RWPE1 (cell line): ENCODE measurements at regions not wholly inside any gene's neighbourhood (a gene's known extent, or its start where the extent isn't known, plus 50 kb on each side); places are given as distances from the start of the nearest gene placed in this dataset.

ENCODE experiments used
- CTCF ChIA-PET: fragments of 350-600 bp; sonication (Branson Sonifier 250); formaldehyde crosslinking; extraction: SDS; loops from one replicate; lab custom pipeline; 2021; lab: Yijun Ruan, JAX
- POLR2A ChIA-PET: fragments of 400-600 bp; formaldehyde crosslinking; extraction: SDS; loops from one replicate; lab custom pipeline; 2020; ENCODE audit warnings: antibody characterized with exemption; ENCODE audit not compliant: low non-redundant PET; lab: Yijun Ruan, JAX
- DNase-seq: peaks from one replicate; pipeline ENCODE4 v3.0.0; 2012; ENCODE audit warnings: low spot score
- H3K27ac ChIP-seq: fragments of 450-650 bp; 2 replicates; pipeline ENCODE4 v1.5.1; 2017
- CTCF ChIP-seq: fragments of 450-650 bp; conservative IDR thresholded peaks from 2 replicates; pipeline ENCODE4 v1.5.1; 2017; ENCODE audit warnings: low read depth, mild to moderate bottlenecking

DNA sequence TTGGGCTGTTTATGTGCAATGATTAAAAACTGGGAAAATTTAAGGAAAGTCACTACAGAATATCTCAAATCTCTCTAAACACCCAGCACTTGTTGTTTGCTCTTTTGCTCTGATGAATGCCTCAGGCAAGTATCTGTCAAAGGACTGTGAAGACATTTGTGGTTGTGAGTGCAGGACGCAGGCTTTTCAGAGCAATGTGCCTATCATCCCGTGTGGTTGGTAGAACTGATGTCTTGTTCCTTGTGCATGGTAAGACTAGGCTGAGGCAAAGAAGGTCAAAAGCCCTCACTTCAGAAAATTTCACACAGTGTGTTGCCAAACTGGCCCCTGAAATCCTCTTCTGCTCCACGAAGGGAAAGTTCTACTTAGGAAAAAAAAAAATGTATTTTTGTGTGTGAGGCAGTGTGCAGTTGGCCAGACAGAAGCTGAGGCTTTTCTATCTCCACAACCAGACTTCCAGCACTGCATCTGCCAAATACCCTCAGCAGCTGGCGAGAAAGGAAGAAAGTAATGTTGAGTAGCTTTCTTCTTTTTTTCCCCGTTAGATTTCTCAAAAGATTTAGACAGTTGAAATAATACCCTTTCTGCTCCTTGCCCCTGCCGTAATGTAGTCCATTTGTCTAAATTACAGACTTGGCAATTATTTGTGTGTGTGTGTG lies 1103.1 kb downstream of the VRK1 start:
- POLR2A ChIA-PET: no interaction called here

DNA sequence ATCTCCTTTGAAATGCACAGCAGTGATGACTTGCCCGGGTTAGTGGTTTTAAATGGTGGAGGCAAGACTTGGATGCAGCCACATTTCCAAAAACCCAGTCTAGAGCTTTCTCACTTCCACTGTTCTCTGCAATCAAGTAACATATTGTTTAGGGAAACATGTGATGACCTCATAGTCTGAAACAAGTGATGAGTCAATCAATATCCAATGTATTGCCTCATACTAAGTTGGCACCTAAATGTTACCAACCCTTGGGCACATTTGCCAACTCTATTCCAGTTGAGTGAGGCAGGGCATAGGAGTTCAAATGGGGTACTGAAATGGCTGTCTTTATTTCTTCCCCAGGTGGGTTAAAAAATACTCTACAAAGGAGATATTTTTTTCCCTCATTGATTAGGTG lies 1105.4 kb downstream of the VRK1 start:
- no peak overlapping the region for H3K27ac ChIP-seq
- peak; percentile 6 for DNase-seq
- TF ChIP-seq CTCF: no peak
- POLR2A ChIA-PET: no interaction called here
- CTCF ChIA-PET: no interaction called here

More for the DNA sequence above, 1103.1 kb downstream of the VRK1 start:
- no peak overlapping the region for H3K27ac ChIP-seq
- CTCF ChIA-PET: no interaction called here
- no peak for TF ChIP-seq CTCF
- no peak for DNase-seq

DNA sequence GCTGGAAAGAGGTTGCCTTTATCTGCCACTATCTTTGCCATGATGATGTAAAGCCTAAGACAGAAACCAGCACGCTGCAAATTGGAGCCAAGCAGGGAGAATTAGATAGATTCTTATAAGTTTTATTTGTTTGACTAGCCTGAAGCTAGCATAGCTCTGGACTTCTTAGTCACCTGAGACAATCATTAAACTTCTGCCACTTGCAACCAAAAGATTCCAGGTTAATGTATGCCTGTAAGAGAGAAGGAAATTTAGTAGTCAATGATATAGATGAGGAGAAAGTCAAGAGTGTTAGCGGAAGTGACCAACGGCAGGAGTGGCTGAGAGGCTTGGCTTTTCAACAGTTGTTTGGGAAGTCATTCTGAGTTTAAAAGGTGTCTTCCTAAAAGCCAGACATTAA lies 1106.6 kb downstream of the VRK1 start:
- TF ChIP-seq CTCF: no peak
- ChIA-PET POLR2A (no interaction called here), CTCF (no interaction called here)
- H3K27ac ChIP-seq: no peak overlapping the region
- no peak for DNase-seq

DNA sequence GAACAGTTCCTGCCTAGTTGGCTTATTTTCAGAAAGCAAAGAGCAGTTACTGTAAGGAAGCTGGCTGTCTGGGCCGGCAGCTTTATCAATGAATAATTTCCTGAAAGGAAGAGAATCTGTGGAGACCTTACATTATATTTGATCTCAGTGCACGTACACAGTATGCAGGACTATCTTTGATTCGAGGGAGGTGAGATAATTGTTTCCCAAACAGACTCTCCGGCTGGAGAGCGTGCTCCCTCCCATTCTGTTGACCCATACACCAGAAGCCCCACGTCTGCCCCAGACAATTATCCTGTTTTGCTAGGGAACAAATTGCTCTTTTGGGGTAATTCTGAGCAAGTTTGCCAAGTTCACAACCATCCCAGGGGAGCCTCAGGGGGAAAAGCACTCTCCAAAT lies 1115.0 kb downstream of the VRK1 start:
- TF ChIP-seq CTCF: no peak
- POLR2A ChIA-PET: no interaction called here
- CTCF ChIA-PET: interaction anchor here (0.6 kb wide), 1 partner anchor 1293 kb away, joined by 3 read pairs; no protein-coding TSS in a partner anchor
- H3K27ac ChIP-seq: no peak overlapping the region
- DNase-seq: no peak

DNA sequence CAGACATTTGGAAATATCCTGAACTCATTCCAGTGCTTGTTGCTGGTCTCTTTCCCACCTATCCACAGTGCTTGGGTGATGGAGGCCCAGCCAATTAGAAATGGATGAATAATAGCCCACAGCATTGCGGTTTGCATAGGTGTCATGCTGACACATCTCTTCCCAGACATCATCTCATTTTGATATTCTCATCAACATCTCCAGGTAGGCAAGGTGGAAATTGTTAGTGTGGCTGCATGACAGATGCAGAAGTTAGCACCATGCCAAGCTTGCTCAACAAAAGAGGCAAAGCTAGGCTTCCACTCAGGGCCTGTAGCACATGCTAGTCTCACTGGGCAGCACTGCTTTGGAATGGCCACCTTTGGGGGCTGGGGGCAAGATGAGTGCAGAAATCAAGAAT lies 1118.9 kb downstream of the VRK1 start:
- no peak for DNase-seq
- CTCF ChIA-PET: no interaction called here
- no peak for TF ChIP-seq CTCF
- POLR2A ChIA-PET: no interaction called here
- no peak overlapping the region for H3K27ac ChIP-seq

DNA sequence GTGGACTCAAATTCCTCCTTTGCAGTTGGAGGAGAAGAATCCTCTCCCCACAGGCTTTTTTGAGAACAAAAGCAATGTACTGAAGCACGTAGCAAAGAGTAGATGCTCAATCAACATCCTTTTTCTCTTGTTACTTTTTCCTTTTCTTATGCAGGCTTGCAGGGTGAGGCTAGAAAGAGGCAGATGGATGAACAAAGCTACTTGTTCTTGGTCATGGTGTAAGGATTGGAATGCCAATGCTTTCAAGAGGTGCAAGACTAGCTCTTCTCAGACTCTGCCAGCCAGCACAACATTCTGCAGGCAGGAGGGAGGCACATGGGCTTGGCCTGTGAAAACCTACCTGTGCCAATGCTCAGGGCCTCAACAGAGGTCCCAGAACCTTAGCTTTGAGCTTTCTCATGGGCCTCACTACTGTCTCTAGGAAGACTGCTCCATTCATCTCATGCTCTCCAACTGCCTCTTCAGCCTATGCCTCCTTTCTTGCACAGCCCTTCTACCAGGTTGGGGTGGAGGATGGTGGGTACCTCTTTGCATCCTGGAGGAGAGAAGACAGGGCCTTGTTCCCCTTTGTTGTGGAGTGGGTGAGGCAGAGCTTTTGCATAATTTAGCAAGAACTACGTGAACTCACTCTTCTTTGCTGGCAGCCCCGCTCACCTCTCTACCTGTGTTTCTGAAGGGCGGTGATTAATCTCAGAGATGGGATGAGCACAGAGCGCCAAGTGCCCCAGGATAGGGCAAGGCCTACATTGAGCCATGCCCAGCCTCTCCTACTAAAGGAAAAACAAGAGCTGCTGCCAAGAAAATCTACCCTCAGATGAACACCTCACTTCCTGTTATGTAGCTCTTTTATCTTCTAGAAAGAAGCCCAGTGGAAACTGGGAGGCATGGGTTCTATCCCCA lies 1119.7 kb downstream of the VRK1 start:
- TF ChIP-seq CTCF: no peak
- ChIA-PET CTCF (interaction anchor here (0.5 to 0.6 kb wide), 2 partner anchors 18 to 261 kb away, joined by 3 read pairs; no protein-coding TSS in a partner anchor), POLR2A (no interaction called here)
- DNase-seq: peak; percentile 26
- no peak overlapping the region for H3K27ac ChIP-seq
